Bronchial epithelial cell (primary cell): ENCODE measurements at regions not wholly inside any gene's neighbourhood (a gene's known extent, or its start where the extent isn't known, plus 50 kb on each side); places are given as distances from the start of the nearest gene placed in this dataset.

Experiments used
- DNase-seq: peaks from one replicate; pipeline ENCODE4 v3.0.0-alpha.2; 2010; ENCODE audit warnings: low read depth
- FAIRE-seq: peaks from 2 replicates; lab custom pipeline; 2011; peaks lifted over from hg19 to GRCh38; lab: Jason Lieb, UNC
- H3K27me3 ChIP-seq: 2 replicates; pipeline ENCODE4 v1.5.1; 2011; ENCODE audit warnings: low read length; ENCODE audit not compliant: control insufficient read depth, insufficient read depth
- H3K36me3 ChIP-seq: 2 replicates; pipeline ENCODE4 v1.5.1; 2011; ENCODE audit warnings: low read length; ENCODE audit not compliant: control insufficient read depth, insufficient read depth
- H3K4me3 ChIP-seq: 2 replicates; pipeline ENCODE4 v1.5.1; 2011; ENCODE audit warnings: mild to moderate bottlenecking, low read depth, low read length, control low read depth
- CTCF ChIP-seq: IDR thresholded peaks from 2 replicates; pipeline ENCODE4 v1.5.1; 2011; ENCODE audit warnings: mild to moderate bottlenecking, moderate library complexity, low read length, control low read depth, inconsistent platforms; ENCODE audit not compliant: insufficient read depth, severe bottlenecking

- no peak for FAIRE-seq
These were observed 51.4 kb upstream of the LSM6 start for GRCh38 chr4:146124023-146124680.

GRCh38 chr4:146123231-146123630, 52.3 kb upstream of the LSM6 start:
- FAIRE-seq: no peak
- TF ChIP-seq CTCF: no peak
- DNase-seq: no peak
- H3K27me3 ChIP-seq: peaks cover 2% of the 10 kb centered on the region
- H3K4me3 ChIP-seq: no peak overlapping the region
- H3K36me3 ChIP-seq: no peaks in the 10 kb centered on the region

More at GRCh38 chr4:146124023-146124680, 51.4 kb upstream of the LSM6 start:
- H3K36me3 ChIP-seq: no peaks in the 10 kb centered on the region
- TF ChIP-seq CTCF: no peak
- peaks cover 2% of the 10 kb centered on the region for H3K27me3 ChIP-seq
- H3K4me3 ChIP-seq: no peak overlapping the region
- DNase-seq: no peak

- no peaks in the 10 kb centered on the region for H3K36me3 ChIP-seq
- peaks cover 2% of the 10 kb centered on the region for H3K27me3 ChIP-seq
- FAIRE-seq (no peak), DNase-seq (no peak)
- no peak for TF ChIP-seq CTCF
- no peak overlapping the region for H3K4me3 ChIP-seq
These were observed 53.1 kb upstream of the LSM6 start for GRCh38 chr4:146122398-146122797.

GRCh38 chr4:146121757-146122156, 53.8 kb upstream of the LSM6 start:
- FAIRE-seq (no peak), DNase-seq (no peak)
- peaks cover 2% of the 10 kb centered on the region for H3K27me3 ChIP-seq
- TF ChIP-seq CTCF: no peak
- H3K4me3 ChIP-seq: no peak overlapping the region
- H3K36me3 ChIP-seq: no peaks in the 10 kb centered on the region

GRCh38 chr4:146119845-146120404, 55.6 kb upstream of the LSM6 start:
- Histone ChIP-seq H3K36me3 (no peaks in the 10 kb centered on the region), H3K4me3 (no peak overlapping the region), H3K27me3 (peaks cover 2% of the 10 kb centered on the region)
- no peak for TF ChIP-seq CTCF
- FAIRE-seq: no peak
- DNase-seq: no peak

- no peak for TF ChIP-seq CTCF
- no peaks in the 10 kb centered on the region for H3K27me3 ChIP-seq
- no peak for DNase-seq
- H3K4me3 ChIP-seq: no peak overlapping the region
- FAIRE-seq: no peak
- H3K36me3 ChIP-seq: no peaks in the 10 kb centered on the region
These were observed 61.5 kb upstream of the LSM6 start for GRCh38 chr4:146114066-146114465.
